ENCODE measurements at regions not wholly inside any gene's neighbourhood (a gene's known extent, or its start where the extent isn't known, plus 50 kb on each side); places are given as distances from the start of the nearest gene placed in this dataset.

GRCh38 chr18:57249883-57250282, 102.5 kb upstream of the ST8SIA3 start:
- no peak for DNase-seq

DNA sequence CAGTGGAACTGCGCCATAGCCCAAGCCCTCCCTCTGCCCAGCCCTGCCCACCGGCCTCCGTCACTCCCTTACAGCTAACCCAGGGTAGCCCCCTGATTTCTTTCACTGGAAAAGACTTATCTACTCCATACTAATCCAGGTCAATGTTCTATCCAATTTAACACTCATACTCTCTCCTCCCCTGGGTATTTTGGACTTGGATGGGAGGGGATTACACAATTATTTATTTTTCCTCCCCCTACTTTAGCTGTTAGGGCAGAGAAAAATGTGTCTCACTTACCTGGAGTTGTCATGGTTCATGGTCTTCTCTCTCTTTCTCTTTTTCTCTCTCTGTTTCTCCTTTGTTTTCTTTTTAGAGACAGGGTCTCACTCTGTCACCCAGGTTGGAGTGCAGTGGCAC, 100.6 kb upstream of the ST8SIA3 start:
- DNase-seq = no peak

- no peak for DNase-seq
Observed at GRCh38 chr18:57253903-57254302, 98.5 kb upstream of the ST8SIA3 start.

- no peak for DNase-seq
Observed at GRCh38 chr18:57258131-57258777, 94.1 kb upstream of the ST8SIA3 start.

DNA sequence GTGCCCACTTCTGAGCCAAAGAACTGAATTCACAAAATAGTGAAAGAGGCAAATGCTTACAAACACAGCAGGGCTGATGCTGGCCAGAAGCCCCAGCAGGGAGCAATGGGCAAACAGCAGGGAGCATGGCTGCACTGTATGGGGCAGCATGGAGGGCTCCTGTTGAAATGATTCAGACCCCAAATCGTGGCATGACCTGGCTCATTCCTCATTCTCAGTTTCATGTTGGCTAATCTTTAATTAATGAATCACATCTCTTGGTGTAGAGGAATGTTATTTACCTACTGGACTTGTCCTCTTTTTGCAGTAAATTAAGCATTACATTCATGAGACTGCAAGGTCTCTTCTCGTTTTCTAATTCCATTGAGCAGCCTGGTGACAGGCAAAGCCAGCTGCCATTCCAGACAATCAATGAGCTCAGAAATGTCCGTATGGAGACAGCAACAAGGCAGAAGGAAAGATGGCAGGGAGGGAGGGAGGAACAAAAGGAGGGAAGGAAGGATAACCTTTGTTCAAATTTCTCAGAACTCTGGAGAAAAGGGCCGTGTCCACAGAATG, 84.9 kb upstream of the ST8SIA3 start:
- no peak for DNase-seq

DNA sequence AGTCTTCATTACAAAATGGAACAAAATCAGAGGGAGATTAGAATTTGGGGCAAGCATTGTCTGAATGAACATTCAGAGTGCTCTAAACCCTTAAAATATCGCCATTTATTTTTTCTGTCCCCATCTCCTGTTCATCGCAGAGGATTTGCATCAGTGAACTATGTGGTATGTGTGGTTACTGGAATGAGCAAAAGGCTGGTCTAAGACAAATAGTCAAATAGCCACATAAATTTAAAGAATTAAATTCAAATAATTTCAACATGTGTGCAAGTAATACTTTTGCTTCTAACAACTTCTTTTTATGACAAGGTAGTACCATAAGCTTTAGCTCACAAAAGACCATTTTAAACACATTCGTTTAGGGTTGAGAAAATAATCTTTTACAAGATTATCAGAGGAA, 82.6 kb upstream of the ST8SIA3 start:
- no peak for DNase-seq

DNA sequence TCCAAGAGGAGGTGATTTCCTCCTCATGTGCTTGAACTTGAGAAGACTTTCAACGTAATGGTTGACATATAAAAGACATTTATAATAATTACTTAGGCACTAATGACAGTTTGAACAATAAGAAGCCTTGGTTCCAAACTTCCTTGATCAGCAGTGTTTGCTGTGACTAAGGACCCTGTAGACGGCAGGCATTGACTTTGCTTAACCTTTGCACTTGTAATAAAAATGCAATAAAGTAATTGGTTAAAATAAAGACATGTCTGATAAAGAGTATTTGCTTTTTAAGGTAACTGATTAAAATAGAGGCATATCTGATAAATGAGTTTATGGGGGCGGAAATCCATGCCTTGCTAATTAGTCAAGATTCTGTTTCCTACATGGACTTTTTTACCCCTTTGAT, 82.2 kb upstream of the ST8SIA3 start:
- DNase-seq = no peak

- DNase-seq = no peak
Observed at GRCh38 chr18:57273194-57273593, 79.2 kb upstream of the ST8SIA3 start.

DNA sequence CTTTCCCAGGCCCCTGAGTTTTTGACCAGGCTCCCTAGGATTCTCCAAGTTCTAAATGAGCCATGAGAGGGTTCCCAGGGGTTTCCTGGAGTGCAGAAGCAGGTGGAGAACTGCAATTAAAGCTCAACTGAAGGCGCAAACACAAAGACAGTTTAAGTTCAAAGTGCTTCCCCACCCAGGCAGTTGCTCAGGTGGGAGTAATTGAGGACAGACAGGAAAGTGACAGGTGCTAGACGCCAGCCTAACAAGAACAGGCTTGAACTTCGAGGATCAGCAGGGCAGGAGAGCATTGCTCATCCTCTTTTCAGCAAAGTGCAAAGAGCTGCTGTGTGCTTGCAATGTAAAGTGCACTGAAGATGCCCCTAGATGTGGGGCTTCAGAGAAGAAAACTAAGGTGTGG, 77.2 kb upstream of the ST8SIA3 start:
- peak; percentile 53 for DNase-seq

DNA sequence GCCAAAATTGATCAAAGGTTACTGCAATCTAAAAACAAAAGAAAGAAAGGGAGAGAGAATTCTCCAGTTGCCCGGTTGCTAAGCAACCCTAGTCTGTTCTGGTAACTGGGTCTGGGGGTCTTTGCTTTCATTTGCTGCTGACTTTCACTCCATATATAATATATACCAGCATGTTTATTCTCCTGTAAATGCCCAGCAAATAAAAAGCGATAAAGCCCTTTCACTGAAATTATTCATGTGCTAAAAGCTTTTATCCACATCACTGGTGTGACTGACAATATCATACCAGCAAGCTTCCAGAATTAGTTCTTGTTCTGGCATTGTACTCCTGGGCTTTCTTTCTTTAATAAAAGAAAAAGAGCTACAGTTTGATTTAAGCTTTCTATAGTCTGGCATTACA, 75.5 kb upstream of the ST8SIA3 start:
- DNase-seq = no peak

DNA sequence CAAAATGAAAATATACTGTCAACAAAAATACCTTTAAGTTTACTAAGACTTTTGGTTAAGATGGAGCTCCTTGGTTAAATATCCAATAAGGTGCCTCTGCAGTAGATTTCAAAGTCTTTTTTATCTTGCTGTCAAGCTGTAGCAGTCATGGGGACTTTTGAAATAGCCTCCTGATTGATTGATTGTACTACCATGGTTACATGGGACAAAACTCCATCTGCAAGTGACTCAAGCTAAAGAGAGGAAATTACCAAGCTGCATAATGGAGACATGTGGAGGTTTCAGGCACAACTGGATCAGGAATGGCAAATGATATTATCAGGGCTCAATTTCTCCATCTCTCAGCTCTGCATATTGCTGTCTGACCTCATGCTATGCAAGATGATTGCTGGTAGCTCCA, 73.4 kb upstream of the ST8SIA3 start:
- no peak for DNase-seq

DNA sequence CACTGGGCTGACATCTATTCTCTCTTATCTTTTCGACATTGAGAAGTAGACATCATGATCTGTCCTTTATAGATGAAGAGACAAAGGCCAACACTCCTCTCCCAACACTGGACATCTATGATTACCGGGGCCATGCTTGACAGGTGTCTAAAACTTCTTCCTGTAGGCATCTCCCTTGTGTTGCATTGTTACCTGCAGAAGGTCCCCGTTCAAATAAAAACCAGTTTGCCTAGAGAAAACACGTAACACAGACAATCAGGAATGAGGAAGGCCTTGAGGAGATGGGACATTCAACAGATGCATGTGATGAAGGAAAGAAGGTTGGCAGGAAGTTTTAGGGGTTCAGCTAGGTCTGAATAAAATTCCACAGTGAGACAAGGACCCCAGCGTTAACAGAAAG, 70.8 kb upstream of the ST8SIA3 start:
- no peak for DNase-seq

DNA sequence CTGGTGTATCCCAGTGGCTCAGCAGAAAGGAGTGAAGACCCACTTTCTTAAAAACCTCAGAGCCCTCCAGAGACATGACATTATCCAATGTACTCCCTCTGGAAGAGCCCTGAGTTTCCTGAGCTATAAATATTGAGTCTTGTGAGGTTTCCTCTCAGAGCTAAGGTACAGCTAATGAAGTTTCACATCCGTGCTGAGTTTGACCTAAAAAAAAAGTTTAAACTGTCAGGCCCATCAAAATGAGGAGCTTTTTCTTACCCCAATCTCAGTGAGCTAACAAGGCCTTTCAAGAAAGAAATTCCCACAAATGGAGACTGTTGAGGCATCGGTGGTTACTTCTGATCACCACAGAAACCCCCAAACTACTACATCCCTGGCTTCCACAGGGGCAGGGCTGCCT, 65.4 kb upstream of the ST8SIA3 start:
- DNase-seq = no peak

DNA sequence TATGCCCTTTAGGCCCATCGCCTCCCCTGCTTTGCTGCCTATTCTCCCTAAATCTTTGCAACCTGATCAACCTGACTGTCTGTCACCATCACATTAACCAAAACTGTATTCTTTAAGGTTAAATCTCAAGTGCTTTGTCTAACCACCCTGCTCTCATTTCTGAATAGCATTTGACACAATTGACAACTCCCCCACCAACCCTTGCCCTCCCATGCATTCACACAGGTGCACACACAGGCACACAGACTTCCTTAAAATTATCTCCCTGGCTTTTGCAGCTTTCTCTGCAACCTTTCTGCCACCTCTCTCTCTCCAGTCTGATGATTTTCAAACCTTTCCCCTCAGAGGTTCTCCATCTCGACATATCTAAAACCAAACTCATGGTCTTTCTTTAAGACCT, 64.6 kb upstream of the ST8SIA3 start:
- no peak for DNase-seq

DNA sequence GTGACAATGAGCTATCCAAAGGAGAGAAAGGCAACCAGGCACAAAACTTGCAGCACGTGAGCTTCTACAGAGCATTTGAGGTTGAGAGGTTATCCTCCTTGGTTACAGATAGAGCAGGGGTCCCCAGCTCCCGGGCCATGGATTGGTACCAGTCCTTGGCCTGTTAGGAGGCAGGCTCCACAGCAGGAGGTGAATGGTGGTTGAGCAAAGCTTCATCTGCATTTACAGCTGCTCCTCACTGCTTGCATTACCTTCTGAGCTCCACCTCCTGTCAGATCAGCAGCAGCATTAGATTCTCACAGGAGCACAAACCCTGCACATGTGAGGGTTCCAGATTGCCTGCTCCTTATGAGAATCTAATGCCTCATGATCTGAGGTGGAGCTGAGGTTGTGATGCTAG, 57.8 kb upstream of the ST8SIA3 start:
- no peak for DNase-seq

DNA sequence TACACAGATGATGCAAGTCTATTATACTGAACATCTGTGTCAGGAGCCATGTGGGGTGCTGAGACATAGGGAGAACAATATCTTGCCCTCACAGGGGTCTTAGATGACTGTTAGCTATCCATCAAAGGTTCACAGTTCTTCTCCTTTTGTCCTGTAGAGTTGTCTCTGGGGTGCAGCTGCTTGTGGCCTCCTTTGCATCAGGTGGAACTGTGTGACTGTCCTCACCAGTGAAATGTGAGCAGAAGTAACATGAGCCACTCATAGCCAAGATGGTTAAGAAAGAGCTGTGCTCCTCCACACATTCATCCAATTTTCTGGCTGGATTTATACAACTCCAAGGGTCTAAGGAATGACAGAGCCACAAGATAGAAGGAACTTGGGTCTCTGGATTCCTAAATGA, 56.0 kb upstream of the ST8SIA3 start:
- no peak for DNase-seq

DNA sequence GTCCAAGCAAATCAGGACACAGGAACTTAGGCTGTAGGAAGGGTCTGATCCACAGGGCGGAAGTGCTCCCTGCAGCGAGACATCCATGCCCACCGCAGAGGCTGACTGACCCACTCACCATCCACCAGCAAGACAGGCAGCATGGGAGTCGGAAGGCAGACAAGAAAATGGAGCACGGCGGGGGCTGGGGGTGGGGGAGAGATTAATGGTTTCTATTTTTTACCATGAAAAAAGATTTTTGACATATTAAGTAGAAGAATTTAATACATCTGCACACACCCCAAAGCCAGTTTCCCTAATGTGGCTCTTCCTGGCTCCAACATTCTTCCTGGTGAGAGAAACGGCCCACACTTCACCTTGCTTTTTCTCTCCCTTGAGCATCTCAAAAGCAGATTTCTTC, 55.1 kb upstream of the ST8SIA3 start:
- DNase-seq = no peak

- no peak for DNase-seq
Observed at GRCh38 chr18:57299931-57300330, 52.4 kb upstream of the ST8SIA3 start.

- no peak for DNase-seq
Observed at GRCh38 chr18:57301573-57302559, 50.5 kb upstream of the ST8SIA3 start.
